ENCODE measurements at regions not wholly inside any gene's neighbourhood (a gene's known extent, or its start where the extent isn't known, plus 50 kb on each side); places are given as distances from the start of the nearest gene placed in this dataset.
"Not testable (repeated sequence)": the region's sequence is repeated elsewhere in the genome, so short reads cannot be mapped to it uniquely, and the experiment has no call there.

DNA sequence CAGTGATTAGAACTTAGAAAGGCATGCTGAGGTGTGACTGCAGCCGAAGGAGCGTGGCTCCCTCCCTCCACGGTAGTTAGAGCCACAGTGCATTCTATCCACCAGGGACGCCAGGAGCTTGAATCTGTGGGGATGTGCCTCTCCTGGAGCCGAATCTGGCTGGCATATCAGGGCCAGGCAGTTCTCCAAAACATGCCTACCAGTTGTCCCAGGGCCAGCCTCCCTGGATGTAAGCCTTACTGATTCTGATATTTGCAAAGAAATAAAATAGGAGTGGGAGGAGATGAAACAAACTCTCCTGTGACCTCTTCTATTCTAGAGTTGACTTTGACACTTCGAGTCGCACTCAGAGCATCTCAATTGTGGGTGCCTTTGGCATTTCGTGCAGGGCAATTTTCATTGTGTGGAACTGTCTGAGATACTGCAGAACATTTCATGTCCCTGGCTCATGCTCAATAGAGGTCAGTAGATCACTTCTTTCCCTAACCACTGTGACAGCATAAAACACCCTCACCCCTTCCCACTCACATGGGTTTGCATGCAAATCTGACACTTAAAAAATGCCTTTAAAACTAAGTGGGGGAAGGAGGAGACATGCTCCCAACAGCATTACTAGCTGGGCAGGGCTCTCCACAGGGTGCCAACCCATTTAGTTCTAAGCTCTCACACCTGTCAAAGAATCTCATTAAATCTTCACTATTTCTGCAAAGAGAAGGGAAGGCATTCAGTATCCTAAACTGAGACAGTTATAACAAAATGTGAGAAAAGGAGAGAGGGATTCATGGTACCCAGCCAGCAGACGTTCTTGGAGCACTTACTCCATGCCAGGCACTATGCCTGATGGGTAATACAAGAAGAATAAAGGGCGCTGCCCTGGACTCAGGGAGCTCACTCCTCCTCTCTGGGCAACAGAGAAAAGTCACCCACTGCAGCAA is 378.9 kb downstream of the PREX1 start:
- H3K27ac ChIP-seq (ENCODE audit: insufficient read depth, low read depth, low read length, poor library complexity, severe bottlenecking), result no peak overlapping the region
- no peaks in the 10 kb centered on the region for H3K4me1 ChIP-seq (ENCODE audit: control insufficient read depth, insufficient read depth, low read length)
- H3K27me3 ChIP-seq (ENCODE audit: control insufficient read depth, insufficient read depth, low read length, poor library complexity, severe bottlenecking), result peaks cover 29% of the 10 kb centered on the region
- no peak overlapping the region for H3K4me3 ChIP-seq (ENCODE audit: insufficient read depth, low read depth, low read length)
- WGBS, 2 experiments, result 86 to 89% methylated on average over 10 of the region's 10 CpGs
- H3K36me3 ChIP-seq (ENCODE audit: control insufficient read depth, insufficient read depth, low read length), result no peaks in the 10 kb centered on the region
- H3K9me3 ChIP-seq (ENCODE audit: control insufficient read depth, low read length), result peaks cover 2% of the 10 kb centered on the region

DNA sequence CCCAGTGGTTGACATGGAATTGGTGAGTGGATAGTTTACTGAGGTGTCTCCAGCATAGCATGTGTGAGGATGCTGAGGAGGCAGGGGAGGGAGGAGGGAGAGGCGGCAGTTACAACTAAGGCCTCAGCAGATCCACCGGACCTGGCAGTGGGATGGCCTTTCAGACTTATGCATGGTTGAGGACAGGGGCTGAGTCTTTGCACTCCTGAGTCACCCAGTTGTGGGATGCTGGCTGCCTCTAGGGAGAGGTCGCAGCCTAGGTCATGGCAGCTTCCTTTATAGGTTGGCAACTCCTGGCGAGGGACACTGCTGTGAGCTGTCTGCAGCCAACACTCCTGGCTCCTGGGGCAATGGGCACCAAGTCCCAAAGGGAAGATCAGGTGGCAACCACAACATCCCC is 380.3 kb downstream of the PREX1 start:
- peaks cover 14% of the 10 kb centered on the region for H3K27me3 ChIP-seq (ENCODE audit: control insufficient read depth, insufficient read depth, low read length, poor library complexity, severe bottlenecking)
- no peak overlapping the region for H3K4me3 ChIP-seq (ENCODE audit: insufficient read depth, low read depth, low read length)
- no peak overlapping the region for H3K27ac ChIP-seq (ENCODE audit: insufficient read depth, low read depth, low read length, poor library complexity, severe bottlenecking)
- H3K4me1 ChIP-seq (ENCODE audit: control insufficient read depth, insufficient read depth, low read length), result no peaks in the 10 kb centered on the region
- H3K36me3 ChIP-seq (ENCODE audit: control insufficient read depth, insufficient read depth, low read length), result no peaks in the 10 kb centered on the region
- H3K9me3 ChIP-seq (ENCODE audit: control insufficient read depth, low read length), result peaks cover 2% of the 10 kb centered on the region
- 90 to 91% methylated on average over 4 of the region's 4 CpGs for WGBS, 2 experiments

DNA sequence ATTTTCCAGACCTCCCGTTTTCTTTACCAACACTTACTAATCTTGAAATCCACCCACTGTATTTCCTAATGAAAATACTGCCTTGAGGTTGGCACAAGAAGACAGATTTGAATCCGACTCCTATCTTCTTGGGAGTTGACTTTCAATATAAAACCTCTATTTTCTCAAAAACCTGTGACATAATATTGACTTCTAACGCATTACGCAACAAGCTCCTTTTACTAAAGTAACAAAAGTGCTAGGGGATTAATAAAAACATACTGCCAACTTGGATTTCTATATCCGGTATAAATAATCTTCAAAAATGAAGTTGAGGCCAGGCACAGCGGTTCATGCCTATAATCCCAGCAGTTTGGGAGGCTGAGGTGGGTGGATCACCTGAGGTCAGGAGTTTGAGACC is 382.0 kb downstream of the PREX1 start:
- no peaks in the 10 kb centered on the region for H3K36me3 ChIP-seq (ENCODE audit: control insufficient read depth, insufficient read depth, low read length)
- no peak overlapping the region for H3K4me3 ChIP-seq (ENCODE audit: insufficient read depth, low read depth, low read length)
- peaks cover 8% of the 10 kb centered on the region for H3K27me3 ChIP-seq (ENCODE audit: control insufficient read depth, insufficient read depth, low read length, poor library complexity, severe bottlenecking)
- WGBS, 2 experiments, result 90 to 98% methylated on average over 6 of the region's 6 CpGs
- no peaks in the 10 kb centered on the region for H3K4me1 ChIP-seq (ENCODE audit: control insufficient read depth, insufficient read depth, low read length)
- H3K27ac ChIP-seq (ENCODE audit: insufficient read depth, low read depth, low read length, poor library complexity, severe bottlenecking), result no peak overlapping the region
- peaks cover 2% of the 10 kb centered on the region for H3K9me3 ChIP-seq (ENCODE audit: control insufficient read depth, low read length)

DNA sequence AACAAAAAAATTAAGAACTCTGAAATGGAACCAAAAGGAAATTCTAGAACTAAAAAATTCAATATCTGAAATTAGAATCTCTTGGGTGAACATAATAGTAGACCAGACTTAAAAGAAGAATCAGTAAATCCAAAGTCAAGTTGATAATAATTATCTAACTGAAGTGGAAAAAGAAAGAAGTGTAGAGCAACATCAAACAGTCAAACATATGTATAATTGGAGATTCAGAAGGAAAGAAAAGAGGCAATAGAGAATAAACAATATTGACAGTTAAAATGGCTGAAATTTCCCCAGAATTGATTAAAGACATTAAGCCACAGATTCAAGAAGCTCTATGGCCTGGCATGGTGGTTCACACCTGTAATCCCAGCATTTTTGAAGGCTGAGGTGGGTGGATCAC is 383.6 kb downstream of the PREX1 start:
- Histone ChIP-seq H3K4me1 (ENCODE audit: control insufficient read depth, insufficient read depth, low read length) (no peaks in the 10 kb centered on the region), H3K36me3 (ENCODE audit: control insufficient read depth, insufficient read depth, low read length) (no peaks in the 10 kb centered on the region), H3K27ac (ENCODE audit: insufficient read depth, low read depth, low read length, poor library complexity, severe bottlenecking) (no peak overlapping the region), H3K9me3 (ENCODE audit: control insufficient read depth, low read length) (peaks cover 2% of the 10 kb centered on the region), H3K4me3 (ENCODE audit: insufficient read depth, low read depth, low read length) (no peak overlapping the region), H3K27me3 (ENCODE audit: control insufficient read depth, insufficient read depth, low read length, poor library complexity, severe bottlenecking) (peaks cover 5% of the 10 kb centered on the region)

DNA sequence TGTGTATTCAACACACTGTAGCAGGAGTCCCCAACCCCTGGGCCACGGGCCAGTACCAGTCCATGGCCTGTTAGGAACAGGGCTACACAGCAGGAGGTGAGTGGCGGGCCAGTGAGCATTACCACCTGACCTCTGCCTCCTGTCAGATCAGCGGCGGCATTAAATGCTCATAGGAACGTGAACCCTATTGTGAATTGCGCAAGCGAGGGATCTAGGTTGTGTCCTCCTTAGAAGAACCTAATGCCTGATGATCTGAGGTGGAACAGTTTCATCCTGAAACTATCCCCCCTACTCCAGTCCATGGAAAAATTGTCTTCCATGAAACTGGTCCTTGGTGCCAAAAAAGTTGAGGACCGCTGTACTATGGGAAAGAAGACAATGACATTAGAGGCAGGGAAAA is 386.9 kb downstream of the PREX1 start:
- H3K36me3 ChIP-seq (ENCODE audit: control insufficient read depth, insufficient read depth, low read length), result no peaks in the 10 kb centered on the region
- H3K9me3 ChIP-seq (ENCODE audit: control insufficient read depth, low read length), result peaks cover 2% of the 10 kb centered on the region
- no peaks in the 10 kb centered on the region for H3K27me3 ChIP-seq (ENCODE audit: control insufficient read depth, insufficient read depth, low read length, poor library complexity, severe bottlenecking)
- H3K27ac ChIP-seq (ENCODE audit: insufficient read depth, low read depth, low read length, poor library complexity, severe bottlenecking), result no peak overlapping the region
- WGBS, 2 experiments, result 89 to 91% methylated on average over 8 of the region's 8 CpGs
- H3K4me1 ChIP-seq (ENCODE audit: control insufficient read depth, insufficient read depth, low read length), result no peaks in the 10 kb centered on the region
- H3K4me3 ChIP-seq (ENCODE audit: insufficient read depth, low read depth, low read length), result no peak overlapping the region

DNA sequence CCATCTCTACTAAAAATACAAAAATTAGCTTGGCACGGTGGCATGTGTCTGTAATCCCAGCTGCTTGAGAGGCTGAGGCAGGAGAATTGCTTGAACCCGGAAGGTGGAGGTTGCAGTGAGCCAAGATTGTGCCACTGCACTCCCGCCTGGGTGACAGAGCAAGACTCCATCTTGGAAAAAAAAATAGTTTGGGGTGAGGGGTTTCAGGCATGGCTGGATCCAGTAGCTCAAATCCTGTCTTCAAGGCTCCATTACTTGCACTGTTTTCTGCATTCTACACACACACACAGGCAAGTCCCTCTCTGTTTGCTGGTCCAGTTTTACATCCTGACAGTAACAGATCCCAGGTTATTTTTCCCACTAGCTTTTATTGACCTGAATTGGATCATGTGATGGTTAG is 387.5 kb downstream of the PREX1 start:
- H3K36me3 ChIP-seq (ENCODE audit: control insufficient read depth, insufficient read depth, low read length); H3K27me3 ChIP-seq (ENCODE audit: control insufficient read depth, insufficient read depth, low read length, poor library complexity, severe bottlenecking); H3K4me1 ChIP-seq (ENCODE audit: control insufficient read depth, insufficient read depth, low read length); H3K27ac ChIP-seq (ENCODE audit: insufficient read depth, low read depth, low read length, poor library complexity, severe bottlenecking); H3K4me3 ChIP-seq (ENCODE audit: insufficient read depth, low read depth, low read length); H3K9me3 ChIP-seq (ENCODE audit: control insufficient read depth, low read length): not testable (repeated sequence)
- 91 to 93% methylated on average over 3 of the region's 3 CpGs for WGBS, 2 experiments

DNA sequence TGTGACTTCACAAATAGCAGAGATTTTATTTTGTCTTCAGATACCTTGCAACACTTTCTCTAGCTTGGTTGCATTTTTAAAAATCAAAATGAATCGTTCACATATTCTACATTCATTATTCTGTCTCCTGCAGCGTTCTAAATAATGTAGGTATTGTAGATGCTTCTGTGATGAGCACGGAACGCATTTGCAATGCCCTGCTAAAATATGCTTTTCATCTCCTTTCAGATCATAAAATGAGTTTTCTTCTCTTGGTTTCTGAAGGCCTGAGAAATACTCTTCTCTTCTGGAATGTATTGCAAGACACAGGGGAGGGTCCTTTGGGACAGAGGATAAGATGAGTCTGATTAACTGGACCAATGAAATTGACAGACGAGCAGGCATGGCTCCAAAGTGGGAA is 390.7 kb downstream of the PREX1 start:
- H3K27ac ChIP-seq (ENCODE audit: insufficient read depth, low read depth, low read length, poor library complexity, severe bottlenecking), result no peak overlapping the region
- 60 to 75% methylated on average over 3 to 4 of the region's 5 CpGs for WGBS, 2 experiments
- no peaks in the 10 kb centered on the region for H3K4me1 ChIP-seq (ENCODE audit: control insufficient read depth, insufficient read depth, low read length)
- H3K27me3 ChIP-seq (ENCODE audit: control insufficient read depth, insufficient read depth, low read length, poor library complexity, severe bottlenecking), result peaks cover 6% of the 10 kb centered on the region
- H3K4me3 ChIP-seq (ENCODE audit: insufficient read depth, low read depth, low read length), result no peak overlapping the region
- H3K9me3 ChIP-seq (ENCODE audit: control insufficient read depth, low read length), result no peaks in the 10 kb centered on the region
- H3K36me3 ChIP-seq (ENCODE audit: control insufficient read depth, insufficient read depth, low read length), result no peaks in the 10 kb centered on the region

DNA sequence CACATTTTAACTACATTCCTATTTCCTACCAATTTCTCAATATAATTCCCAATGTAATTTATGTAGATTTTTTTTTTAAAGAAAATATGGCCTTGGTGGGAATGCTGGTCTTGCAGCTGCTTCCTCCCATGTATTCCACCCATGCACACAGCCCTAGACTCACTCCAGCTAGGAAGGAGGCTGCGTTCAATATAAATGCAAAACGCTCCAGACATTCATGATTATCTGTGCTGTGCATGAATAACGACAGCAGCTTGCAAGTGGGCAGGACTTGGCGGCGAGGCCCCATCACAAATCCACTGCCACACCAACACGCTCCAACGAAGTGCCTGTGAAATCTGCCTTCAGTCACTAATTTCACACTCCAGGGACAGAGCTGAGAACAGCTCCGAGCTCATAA is 391.2 kb downstream of the PREX1 start:
- not testable (repeated sequence) for H3K9me3 ChIP-seq (ENCODE audit: control insufficient read depth, low read length); H3K4me1 ChIP-seq (ENCODE audit: control insufficient read depth, insufficient read depth, low read length); H3K27me3 ChIP-seq (ENCODE audit: control insufficient read depth, insufficient read depth, low read length, poor library complexity, severe bottlenecking); H3K27ac ChIP-seq (ENCODE audit: insufficient read depth, low read depth, low read length, poor library complexity, severe bottlenecking); H3K36me3 ChIP-seq (ENCODE audit: control insufficient read depth, insufficient read depth, low read length); H3K4me3 ChIP-seq (ENCODE audit: insufficient read depth, low read depth, low read length)
- WGBS, 2 experiments, result 91 to 95% methylated on average over 7 to 8 of the region's 8 CpGs

DNA sequence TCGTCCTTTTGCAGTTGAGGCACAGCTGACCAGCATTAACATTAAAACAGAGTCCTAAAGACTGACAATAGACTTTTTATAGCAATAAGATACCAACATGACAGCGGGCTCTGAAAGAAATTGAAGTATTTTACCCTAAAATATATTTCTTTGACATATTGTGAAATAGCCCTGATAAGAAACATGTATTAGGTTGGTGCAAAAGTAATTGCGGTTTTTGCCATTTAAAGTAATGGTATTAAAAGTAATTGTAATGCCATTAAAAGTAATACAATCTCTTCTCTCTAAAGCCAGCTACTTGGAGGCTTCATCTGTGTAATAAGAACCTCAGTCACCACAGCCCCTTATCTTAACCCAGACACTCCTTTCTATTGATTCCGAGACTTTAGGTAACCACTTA is 394.6 kb downstream of the PREX1 start:
- Histone ChIP-seq H3K27ac (ENCODE audit: insufficient read depth, low read depth, low read length, poor library complexity, severe bottlenecking) (no peak overlapping the region), H3K4me3 (ENCODE audit: insufficient read depth, low read depth, low read length) (no peak overlapping the region), H3K4me1 (ENCODE audit: control insufficient read depth, insufficient read depth, low read length) (no peaks in the 10 kb centered on the region), H3K27me3 (ENCODE audit: control insufficient read depth, insufficient read depth, low read length, poor library complexity, severe bottlenecking) (peaks cover 6% of the 10 kb centered on the region), H3K9me3 (ENCODE audit: control insufficient read depth, low read length) (no peaks in the 10 kb centered on the region), H3K36me3 (ENCODE audit: control insufficient read depth, insufficient read depth, low read length) (no peaks in the 10 kb centered on the region)
- 81 to 89% methylated on average over 2 of the region's 4 CpGs for WGBS, 2 experiments

DNA sequence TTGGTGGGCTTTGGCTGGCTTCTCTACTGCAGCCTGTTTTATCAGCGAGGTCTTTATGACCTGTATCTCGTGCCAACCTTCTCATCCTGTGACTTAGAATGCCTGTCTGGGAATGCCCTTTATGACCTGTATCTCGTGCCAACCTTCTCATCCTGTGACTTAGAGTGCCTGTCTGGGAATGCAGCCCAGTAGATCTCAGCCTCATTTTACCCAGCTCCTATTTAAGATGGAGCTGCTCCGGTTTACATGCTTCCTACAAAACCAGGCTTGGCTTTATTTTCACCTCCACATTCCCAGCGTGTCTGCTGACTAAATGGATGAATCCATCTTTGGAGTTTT is 395.3 kb downstream of the PREX1 start:
- H3K4me1 ChIP-seq (ENCODE audit: control insufficient read depth, insufficient read depth, low read length), result no peaks in the 10 kb centered on the region
- no peak overlapping the region for H3K27ac ChIP-seq (ENCODE audit: insufficient read depth, low read depth, low read length, poor library complexity, severe bottlenecking)
- H3K9me3 ChIP-seq (ENCODE audit: control insufficient read depth, low read length), result no peaks in the 10 kb centered on the region
- no peak overlapping the region for H3K4me3 ChIP-seq (ENCODE audit: insufficient read depth, low read depth, low read length)
- no peaks in the 10 kb centered on the region for H3K36me3 ChIP-seq (ENCODE audit: control insufficient read depth, insufficient read depth, low read length)
- peaks cover 6% of the 10 kb centered on the region for H3K27me3 ChIP-seq (ENCODE audit: control insufficient read depth, insufficient read depth, low read length, poor library complexity, severe bottlenecking)
- 93 to 95% methylated on average over 5 of the region's 5 CpGs for WGBS, 2 experiments
